ENCODE measurements at regions not wholly inside any gene's neighbourhood (a gene's known extent, or its start where the extent isn't known, plus 50 kb on each side); places are given as distances from the start of the nearest gene placed in this dataset.

- no peak overlapping the region for H3K27ac ChIP-seq
These were observed 153.8 kb upstream of the UBL3 start for GRCh38 chr13:30004204-30004603.

GRCh38 chr13:30002577-30002976, 152.2 kb upstream of the UBL3 start:
- Histone ChIP-seq H3K4me3 (no peak overlapping the region), H3K27ac (no peak overlapping the region), H3K27me3 (no peaks in the 10 kb centered on the region), H3K9me3 (no peaks in the 10 kb centered on the region), H3K4me1 (no peaks in the 10 kb centered on the region), H3K36me3 (no peaks in the 10 kb centered on the region)
- TF ChIP-seq POLR2AphosphoS5 (IDR thresholded peaks at IDR 0.05) (no peak), POLR2A (IDR thresholded peaks at IDR 0.05) (no peak), EP300 (IDR thresholded peaks at IDR 0.05) (no peak), CTCF (IDR thresholded peaks at IDR 0.05) (no peak)
- 14 to 20% methylated on average over 1 of the region's 1 CpG for WGBS, 2 donors (ENCODE audit: low coverage in 1 of 2)
- peak; percentile 39 for ATAC-seq

More at GRCh38 chr13:30004204-30004603, 153.8 kb upstream of the UBL3 start:
- no peaks in the 10 kb centered on the region for H3K27me3 ChIP-seq
- no peaks in the 10 kb centered on the region for H3K36me3 ChIP-seq
- ATAC-seq, result no peak
- no peak overlapping the region for H3K4me3 ChIP-seq
- no peak for TF ChIP-seq EP300 (IDR thresholded peaks at IDR 0.05)
- TF ChIP-seq CTCF (IDR thresholded peaks at IDR 0.05), result no peak
- TF ChIP-seq POLR2AphosphoS5 (IDR thresholded peaks at IDR 0.05), result no peak
- no peak for TF ChIP-seq POLR2A (IDR thresholded peaks at IDR 0.05)
- no peaks in the 10 kb centered on the region for H3K4me1 ChIP-seq
- no peaks in the 10 kb centered on the region for H3K9me3 ChIP-seq

- no peak overlapping the region for H3K4me3 ChIP-seq
- WGBS, 2 donors (ENCODE audit: low coverage in 1 of 2), result 65 to 75% methylated on average over 6 to 8 of the region's 11 CpGs
- no peaks in the 10 kb centered on the region for H3K4me1 ChIP-seq
- H3K27me3 ChIP-seq, result no peaks in the 10 kb centered on the region
- H3K36me3 ChIP-seq, result no peaks in the 10 kb centered on the region
- no peak for TF ChIP-seq POLR2AphosphoS5 (IDR thresholded peaks at IDR 0.05)
- TF ChIP-seq POLR2A (IDR thresholded peaks at IDR 0.05), result no peak
- no peak for TF ChIP-seq EP300 (IDR thresholded peaks at IDR 0.05)
- TF ChIP-seq CTCF (IDR thresholded peaks at IDR 0.05), result no peak
- no peak for ATAC-seq
- no peak overlapping the region for H3K27ac ChIP-seq
- no peaks in the 10 kb centered on the region for H3K9me3 ChIP-seq
These were observed 150.0 kb upstream of the UBL3 start for GRCh38 chr13:30000370-30000765.

GRCh38 chr13:29999492-30000369, 149.3 kb upstream of the UBL3 start:
- no peak for TF ChIP-seq EP300 (IDR thresholded peaks at IDR 0.05)
- TF ChIP-seq CTCF (IDR thresholded peaks at IDR 0.05), result no peak
- TF ChIP-seq POLR2AphosphoS5 (IDR thresholded peaks at IDR 0.05), result no peak
- no peak for TF ChIP-seq POLR2A (IDR thresholded peaks at IDR 0.05)
- Histone ChIP-seq H3K4me1 (no peaks in the 10 kb centered on the region), H3K36me3 (no peaks in the 10 kb centered on the region), H3K9me3 (no peaks in the 10 kb centered on the region), H3K27ac (no peak overlapping the region), H3K4me3 (no peak overlapping the region), H3K27me3 (no peaks in the 10 kb centered on the region)
- ATAC-seq, result no peak
- 82% methylated on average over 9 of the region's 18 CpGs; no CpG with 5 or more reads in 1 of the 2 donors for WGBS, 2 donors (ENCODE audit: low coverage in 1 of 2)

- Histone ChIP-seq H3K27me3 (no peaks in the 10 kb centered on the region), H3K9me3 (no peaks in the 10 kb centered on the region), H3K36me3 (no peaks in the 10 kb centered on the region), H3K4me3 (no peak overlapping the region), H3K4me1 (no peaks in the 10 kb centered on the region), H3K27ac (no peak overlapping the region)
- TF ChIP-seq POLR2AphosphoS5 (IDR thresholded peaks at IDR 0.05), result no peak
- no peak for TF ChIP-seq POLR2A (IDR thresholded peaks at IDR 0.05)
- TF ChIP-seq EP300 (IDR thresholded peaks at IDR 0.05), result no peak
- TF ChIP-seq CTCF (IDR thresholded peaks at IDR 0.05), result no peak
- 85 to 96% methylated on average over 6 to 7 of the region's 8 CpGs for WGBS, 2 donors (ENCODE audit: low coverage in 1 of 2)
- ATAC-seq, result no peak
These were observed 145.9 kb upstream of the UBL3 start for GRCh38 chr13:29996316-29996715.
